ENCODE measurements at regions not wholly inside any gene's neighbourhood (a gene's known extent, or its start where the extent isn't known, plus 50 kb on each side); places are given as distances from the start of the nearest gene placed in this dataset.

- 62 to 86% methylated on average over 1 of the region's 1 CpG for WGBS, 2 donors (ENCODE audit: low coverage in 1 of 2)
- in situ Hi-C loops (cut with MboI; ENCODE audit: low pct_ligation_motif_present in 1 of 4, low pct_unique_long_range_greater_than_20kb in 1 of 4, low sequenced_read_pairs in 3 of 4) (no loop called here), intact Hi-C loops (cut with DNase I; ENCODE audit: low total_unique reads) (no loop called here)
Measured at GRCh38 chr1:182135946-182136345, 74.4 kb upstream of the ZNF648 start.

GRCh38 chr1:182134257-182134656 is 72.7 kb upstream of the ZNF648 start:
- DNase-seq = no peak
- peaks cover 3 to 10% of the 10 kb centered on the region in 2 donors for H3K9me3 ChIP-seq
- no peaks in the 10 kb centered on the region for H3K27me3 ChIP-seq
- H3K4me1 ChIP-seq = no peaks in the 10 kb centered on the region
- H3K27ac ChIP-seq = no peak overlapping the region
- H3K4me3 ChIP-seq = no peak overlapping the region
- H3K36me3 ChIP-seq = no peaks in the 10 kb centered on the region
- WGBS, 2 donors (ENCODE audit: low coverage in 1 of 2) = 90 to 92% methylated on average over 3 to 4 of the region's 4 CpGs
- no peak for TF ChIP-seq CTCF (IDR thresholded peaks at IDR 0.05)
- no peak for TF ChIP-seq POLR2A (IDR thresholded peaks at IDR 0.05)
- TF ChIP-seq POLR2AphosphoS5 (IDR thresholded peaks at IDR 0.05) = no peak
- in situ Hi-C loops (cut with MboI; ENCODE audit: low pct_ligation_motif_present in 1 of 4, low pct_unique_long_range_greater_than_20kb in 1 of 4, low sequenced_read_pairs in 3 of 4) = no loop called here
- intact Hi-C loops (cut with DNase I; ENCODE audit: low total_unique reads) = no loop called here

More at GRCh38 chr1:182135946-182136345, 74.4 kb upstream of the ZNF648 start:
- Histone ChIP-seq H3K9me3 (peaks cover 3 to 10% of the 10 kb centered on the region in 2 donors), H3K27ac (no peak overlapping the region), H3K27me3 (no peaks in the 10 kb centered on the region), H3K4me3 (no peak overlapping the region), H3K36me3 (no peaks in the 10 kb centered on the region), H3K4me1 (no peaks in the 10 kb centered on the region)
- DNase-seq = no peak
- TF ChIP-seq POLR2AphosphoS5 (IDR thresholded peaks at IDR 0.05) (no peak), CTCF (IDR thresholded peaks at IDR 0.05) (no peak), POLR2A (IDR thresholded peaks at IDR 0.05) (no peak), EP300 (IDR thresholded peaks at IDR 0.05; ENCODE audit: low read depth) (no peak)

- H3K4me1 ChIP-seq = no peaks in the 10 kb centered on the region
- intact Hi-C loops (cut with DNase I; ENCODE audit: low total_unique reads) (no loop called here), in situ Hi-C loops (cut with MboI; ENCODE audit: low pct_ligation_motif_present in 1 of 4, low pct_unique_long_range_greater_than_20kb in 1 of 4, low sequenced_read_pairs in 3 of 4) (no loop called here)
- 91 to 98% methylated on average over 4 to 7 of the region's 7 CpGs for WGBS, 2 donors (ENCODE audit: low coverage in 1 of 2)
- DNase-seq = no peak
- H3K9me3 ChIP-seq = peaks cover 3 to 10% of the 10 kb centered on the region in 2 donors
- no peak overlapping the region for H3K4me3 ChIP-seq
- no peak overlapping the region for H3K27ac ChIP-seq
- H3K27me3 ChIP-seq = no peaks in the 10 kb centered on the region
- H3K36me3 ChIP-seq = no peaks in the 10 kb centered on the region
- TF ChIP-seq POLR2A (IDR thresholded peaks at IDR 0.05) = no peak
- no peak for TF ChIP-seq CTCF (IDR thresholded peaks at IDR 0.05)
- TF ChIP-seq POLR2AphosphoS5 (IDR thresholded peaks at IDR 0.05) = no peak
- TF ChIP-seq EP300 (IDR thresholded peaks at IDR 0.05; ENCODE audit: low read depth) = no peak
Measured at GRCh38 chr1:182133181-182133580, 71.7 kb upstream of the ZNF648 start.

- Histone ChIP-seq H3K27me3 (no peaks in the 10 kb centered on the region), H3K4me1 (no peaks in the 10 kb centered on the region), H3K27ac (no peak overlapping the region), H3K4me3 (no peak overlapping the region), H3K9me3 (peaks cover 3 to 7% of the 10 kb centered on the region in 2 donors), H3K36me3 (no peaks in the 10 kb centered on the region)
- DNase-seq = no peak
- TF ChIP-seq CTCF (IDR thresholded peaks at IDR 0.05) = no peak
- TF ChIP-seq EP300 (IDR thresholded peaks at IDR 0.05; ENCODE audit: low read depth) = no peak
- no peak for TF ChIP-seq POLR2AphosphoS5 (IDR thresholded peaks at IDR 0.05)
- no peak for TF ChIP-seq POLR2A (IDR thresholded peaks at IDR 0.05)
- in situ Hi-C loops (cut with MboI; ENCODE audit: low pct_ligation_motif_present in 1 of 4, low pct_unique_long_range_greater_than_20kb in 1 of 4, low sequenced_read_pairs in 3 of 4) = no loop called here
- intact Hi-C loops (cut with DNase I; ENCODE audit: low total_unique reads) = no loop called here
- 90% methylated on average over 9 of the region's 9 CpGs; no CpG with 5 or more reads in 1 of the 2 donors for WGBS, 2 donors (ENCODE audit: low coverage in 1 of 2)
Measured at GRCh38 chr1:182129398-182129797, 67.9 kb upstream of the ZNF648 start.
